HEK293 (cell line): ENCODE measurements at regions not wholly inside any gene's neighbourhood (a gene's known extent, or its start where the extent isn't known, plus 50 kb on each side); places are given as distances from the start of the nearest gene placed in this dataset.

ENCODE experiments used
- CTCF ChIA-PET: fragments of 350-600 bp; formaldehyde crosslinking; extraction: SDS; loops from one replicate; lab custom pipeline; 2021; ENCODE audit warnings: antibody characterized with exemption; lab: Yijun Ruan, JAX
- POLR2A ChIA-PET: fragments of 300-600 bp; formaldehyde crosslinking; extraction: SDS; loops from one replicate; lab custom pipeline; 2020; ENCODE audit warnings: antibody characterized with exemption, inconsistent platforms; lab: Yijun Ruan, JAX
- H3K27ac ChIP-seq: fragments of 200-500 bp; sonication (Bioruptor generic); 2 replicates; pipeline ENCODE4 v1.5.1; 2014; ENCODE audit warnings: low read depth, low read length, control low read depth, inconsistent platforms; ENCODE audit errors: extremely low read depth
- H3K36me3 ChIP-seq, 2 experiments: fragments of 200-500 bp in 1 of 2; sonication (Bioruptor generic) in 1 of 2; 1 replicate in 1 of 2; 2 replicates in 1 of 2; pipeline ENCODE4 v1.5.1; 2014 to 2017; ENCODE audit warnings: inconsistent platforms in 2 of 2, low read length in 2 of 2; ENCODE audit not compliant: control insufficient read depth in 2 of 2, insufficient read depth in 1 of 2
- H3K4me1 ChIP-seq: fragments of 200-500 bp; sonication (Bioruptor generic); 2 replicates; pipeline ENCODE4 v1.5.1; 2014; ENCODE audit warnings: mild to moderate bottlenecking, low read length, inconsistent platforms; ENCODE audit not compliant: control insufficient read depth, insufficient read depth
- H3K4me3 ChIP-seq: 2 replicates; pipeline ENCODE4 v1.5.1; 2011; ENCODE audit warnings: low read depth, mild to moderate bottlenecking, control low read depth, low read length, moderate library complexity
- H3K9me3 ChIP-seq: fragments of 200-500 bp; sonication (Bioruptor generic); 2 replicates; pipeline ENCODE4 v1.5.1; 2014; ENCODE audit warnings: low read depth, low read length, inconsistent platforms; ENCODE audit not compliant: control insufficient read depth, insufficient read depth
- AEBP2 ChIP-seq: fragments of 450-650 bp; formaldehyde crosslinking; IDR thresholded peaks from 2 replicates; pipeline ENCODE4 v1.5.1; 2016; ENCODE audit warnings: missing biosample characterization, missing genetic modification characterization, borderline replicate concordance
- BCL11A ChIP-seq: fragments of 450-650 bp; formaldehyde crosslinking; IDR thresholded peaks from 2 replicates; pipeline ENCODE4 v1.5.1; 2016; ENCODE audit warnings: low read depth, missing biosample characterization, missing genetic modification characterization
- EGR2 ChIP-seq: fragments of 450-650 bp; formaldehyde crosslinking; IDR thresholded peaks from 2 replicates; pipeline ENCODE4 v1.5.1; 2016; ENCODE audit warnings: low read depth, missing biosample characterization, missing genetic modification characterization
- FEZF1 ChIP-seq: fragments of 450-650 bp; formaldehyde crosslinking; IDR thresholded peaks from 2 replicates; pipeline ENCODE4 v1.5.1; 2016; ENCODE audit warnings: missing biosample characterization, missing genetic modification characterization
- GLI2 ChIP-seq: fragments of 450-650 bp; formaldehyde crosslinking; IDR thresholded peaks from 2 replicates; pipeline ENCODE4; 2017; ENCODE audit warnings: missing biosample characterization, missing genetic modification characterization, low read depth, borderline replicate concordance
- HOXD13 ChIP-seq: sonication (generic); formaldehyde crosslinking; IDR thresholded peaks from 2 replicates; pipeline ENCODE4 v1.8.0; 2022; ENCODE audit warnings: missing genetic modification reagents, borderline replicate concordance
- KLF1 ChIP-seq: fragments of 450-650 bp; formaldehyde crosslinking; IDR thresholded peaks from 2 replicates; pipeline ENCODE4 v1.5.1; 2016; ENCODE audit warnings: missing biosample characterization, missing genetic modification characterization
- KLF10 ChIP-seq: fragments of 450-650 bp; IDR thresholded peaks from 2 replicates; pipeline ENCODE4 v1.5.1; 2018; ENCODE audit warnings: missing biosample characterization, mild to moderate bottlenecking, missing genetic modification characterization
- KLF17 ChIP-seq: fragments of 450-650 bp; formaldehyde crosslinking; IDR thresholded peaks from 2 replicates; pipeline ENCODE4 v1.5.1; 2016; ENCODE audit warnings: missing biosample characterization, missing genetic modification characterization
- SP2 ChIP-seq: fragments of 450-650 bp; formaldehyde crosslinking; IDR thresholded peaks from 2 replicates; pipeline ENCODE4 v1.5.1; 2016; ENCODE audit warnings: missing biosample characterization, missing genetic modification characterization
- SP3 ChIP-seq: fragments of 450-650 bp; formaldehyde crosslinking; IDR thresholded peaks from 2 replicates; pipeline ENCODE4 v1.5.1; 2016; ENCODE audit warnings: missing biosample characterization, missing genetic modification characterization
- YY1 ChIP-seq: fragments of 450-650 bp; formaldehyde crosslinking; IDR thresholded peaks from 2 replicates; pipeline ENCODE4 v1.5.1; 2018; ENCODE audit warnings: missing biosample characterization, missing genetic modification characterization
- ZBTB21 ChIP-seq: fragments of 450-650 bp; formaldehyde crosslinking; IDR thresholded peaks from 2 replicates; pipeline ENCODE4 v1.5.1; 2017; ENCODE audit warnings: missing biosample characterization, missing genetic modification characterization
- ZBTB44 ChIP-seq: fragments of 450-650 bp; IDR thresholded peaks from 2 replicates; pipeline ENCODE4 v1.5.1; 2018; ENCODE audit warnings: missing biosample characterization, mild to moderate bottlenecking, missing genetic modification characterization
- ZNF169 ChIP-seq: fragments of 450-650 bp; formaldehyde crosslinking; IDR thresholded peaks from 2 replicates; pipeline ENCODE4 v1.5.1; 2016; ENCODE audit warnings: missing biosample characterization, missing genetic modification characterization
- ZNF2 ChIP-seq: fragments of 450-650 bp; formaldehyde crosslinking; IDR thresholded peaks from 2 replicates; pipeline ENCODE4 v1.5.1; 2016; ENCODE audit warnings: missing biosample characterization, missing genetic modification characterization
- ZNF266 ChIP-seq: fragments of 450-650 bp; formaldehyde crosslinking; IDR thresholded peaks from 2 replicates; pipeline ENCODE4 v1.5.1; 2016; ENCODE audit warnings: missing biosample characterization, missing genetic modification characterization, low read depth
- ZNF274 ChIP-seq, 2 experiments: fragments of 200-500 bp in 1 of 2; fragments of 450-650 bp in 1 of 2; sonication (Bioruptor generic) in 1 of 2; formaldehyde crosslinking in 1 of 2; IDR thresholded peaks; 2 replicates each; pipeline versions ENCODE4 v1.5.1 to v1.6.1; 2014 to 2016; ENCODE audit warnings: borderline replicate concordance in 1 of 2, inconsistent platforms in 1 of 2, low read length in 1 of 2, missing biosample characterization in 1 of 2, missing genetic modification characterization in 1 of 2
- ZNF335 ChIP-seq: fragments of 450-650 bp; formaldehyde crosslinking; conservative IDR thresholded peaks from 2 replicates; pipeline ENCODE4 v1.5.1; 2016; ENCODE audit warnings: missing biosample characterization, missing genetic modification characterization
- ZNF341 ChIP-seq: fragments of 450-650 bp; formaldehyde crosslinking; IDR thresholded peaks from 2 replicates; pipeline ENCODE4; 2016; ENCODE audit warnings: low read depth, missing biosample characterization, missing genetic modification characterization
- ZNF37A ChIP-seq: fragments of 450-650 bp; IDR thresholded peaks from 2 replicates; pipeline ENCODE4 v1.5.1; 2018; ENCODE audit warnings: missing biosample characterization, missing genetic modification characterization
- ZNF488 ChIP-seq: fragments of 450-650 bp; formaldehyde crosslinking; IDR thresholded peaks from 2 replicates; pipeline ENCODE4 v1.5.1; 2016; ENCODE audit warnings: missing biosample characterization, missing genetic modification characterization
- ZNF530 ChIP-seq: fragments of 450-650 bp; formaldehyde crosslinking; IDR thresholded peaks from 2 replicates; pipeline ENCODE4 v1.5.1; 2016; ENCODE audit warnings: low read depth, missing biosample characterization, missing genetic modification characterization
- ZNF645 ChIP-seq: fragments of 450-650 bp; formaldehyde crosslinking; IDR thresholded peaks from 2 replicates; pipeline ENCODE4; 2016; ENCODE audit warnings: missing biosample characterization, missing genetic modification characterization
- ZNF677 ChIP-seq: fragments of 450-650 bp; IDR thresholded peaks from 2 replicates; pipeline ENCODE4 v1.5.0; 2018; ENCODE audit warnings: missing biosample characterization, mild to moderate bottlenecking, missing genetic modification characterization, moderate library complexity
- ZNF843 ChIP-seq: fragments of 450-650 bp; formaldehyde crosslinking; IDR thresholded peaks from 2 replicates; pipeline ENCODE4 v1.5.1; 2016; ENCODE audit warnings: missing biosample characterization, missing genetic modification characterization
- ZSCAN16 ChIP-seq: fragments of 450-650 bp; formaldehyde crosslinking; IDR thresholded peaks from 2 replicates; pipeline ENCODE4 v1.5.1; 2016; ENCODE audit warnings: missing biosample characterization, missing genetic modification characterization
- ZSCAN18 ChIP-seq: fragments of 450-650 bp; formaldehyde crosslinking; IDR thresholded peaks from 2 replicates; pipeline ENCODE4 v1.5.1; 2016; ENCODE audit warnings: missing biosample characterization, missing genetic modification characterization
- ZSCAN23 ChIP-seq: fragments of 450-650 bp; formaldehyde crosslinking; IDR thresholded peaks from 2 replicates; pipeline ENCODE4 v1.5.1; 2016; ENCODE audit warnings: missing biosample characterization, missing genetic modification characterization

- no peak for TF ChIP-seq ZNF488 (tag by site-specific recombination)
- TF ChIP-seq, all 188 proteins: peak for 0
Observed at GRCh38 chr3:96548073-96548472, 266.3 kb upstream of the EPHA6 start (continued).

- Histone ChIP-seq H3K9me3 (no peaks in the 10 kb centered on the region), H3K4me1 (no peaks in the 10 kb centered on the region), H3K4me3 (no peak overlapping the region), H3K36me3 (no peaks in the 10 kb centered on the region), H3K27ac (no peak overlapping the region)
- no peak for TF ChIP-seq ZNF335
- TF ChIP-seq KLF1 (tag by site-specific recombination) = no peak
- no peak for TF ChIP-seq ZNF169
- no peak for TF ChIP-seq ZNF274 (IDR thresholded peaks at IDR 0.05; ENCODE audit: low read length)
- no peak for TF ChIP-seq ZNF274 (tag by site-specific recombination; IDR thresholded peaks at IDR 0.05; ENCODE audit: borderline replicate concordance)
- no peak for TF ChIP-seq ZNF341 (tag by site-specific recombination)
- TF ChIP-seq BCL11A = no peak
- no peak for TF ChIP-seq KLF10 (tag by site-specific recombination)
- no peak for TF ChIP-seq YY1
- no peak for TF ChIP-seq ZSCAN23 (tag by site-specific recombination)
- TF ChIP-seq ZNF843 (tag by site-specific recombination) = no peak
- no peak for TF ChIP-seq SP3
- no peak for TF ChIP-seq ZNF266 (tag by site-specific recombination)
- no peak for TF ChIP-seq ZNF2 (tag by site-specific recombination)
- no peak for TF ChIP-seq GLI2
- TF ChIP-seq ZNF677 (tag by site-specific recombination) = no peak
- TF ChIP-seq ZNF645 (tag by site-specific recombination) = no peak
- no peak for TF ChIP-seq ZSCAN16 (tag by site-specific recombination)
- no peak for TF ChIP-seq ZBTB21
- no peak for TF ChIP-seq ZSCAN18 (tag by site-specific recombination)
- ChIA-PET POLR2A (no interaction called here), CTCF (no interaction called here)
Observed at GRCh38 chr3:96576935-96577334, 237.5 kb upstream of the EPHA6 start.

GRCh38 chr3:96584066-96584465, 230.3 kb upstream of the EPHA6 start:
- ChIA-PET CTCF (no interaction called here), POLR2A (no interaction called here)
- Histone ChIP-seq H3K9me3 (no peaks in the 10 kb centered on the region), H3K27ac (no peak overlapping the region), H3K4me3 (no peak overlapping the region), H3K4me1 (no peaks in the 10 kb centered on the region), H3K36me3 (no peaks in the 10 kb centered on the region)
- no peak for TF ChIP-seq ZBTB44
- no peak for TF ChIP-seq AEBP2
- no peak for TF ChIP-seq ZNF169
- TF ChIP-seq KLF17 (tag by site-specific recombination) = no peak
- TF ChIP-seq BCL11A = no peak
- no peak for TF ChIP-seq EGR2 (tag by site-specific recombination)
- no peak for TF ChIP-seq FEZF1
- no peak for TF ChIP-seq HOXD13 (CRISPR knock-in tag)
- no peak for TF ChIP-seq ZNF37A (tag by site-specific recombination)
- no peak for TF ChIP-seq ZNF530 (tag by site-specific recombination)
- no peak for TF ChIP-seq SP2 (tag by site-specific recombination)
